ENCODE measurements at regions not wholly inside any gene's neighbourhood (a gene's known extent, or its start where the extent isn't known, plus 50 kb on each side); places are given as distances from the start of the nearest gene placed in this dataset.
A peak's percentile ranks its signal among the peaks of the same experiment; 100 is the strongest.

- TF ChIP-seq ZFP3 (CRISPR knock-in tag; IDR thresholded peaks at IDR 0.05) = no peak
- TF ChIP-seq ESRRG (CRISPR knock-in tag; IDR thresholded peaks at IDR 0.05) = no peak
- no peak for TF ChIP-seq ISL1 (CRISPR knock-in tag; IDR thresholded peaks at IDR 0.05)
- no peak for TF ChIP-seq POU6F1 (CRISPR knock-in tag; IDR thresholded peaks at IDR 0.05; ENCODE audit: borderline replicate concordance, low read depth)
- no peak for TF ChIP-seq TCF4 (CRISPR knock-in tag; IDR thresholded peaks at IDR 0.05; ENCODE audit: borderline replicate concordance)
- TF ChIP-seq ARNTL (CRISPR knock-in tag; IDR thresholded peaks at IDR 0.05; ENCODE audit: borderline replicate concordance, low read depth) = no peak
- TF ChIP-seq ZNF8 (CRISPR knock-in tag; IDR thresholded peaks at IDR 0.05) = no peak
- TF ChIP-seq TOX (CRISPR knock-in tag; IDR thresholded peaks at IDR 0.05; ENCODE audit: borderline replicate concordance) = no peak
- no peak for TF ChIP-seq BACH2 (CRISPR knock-in tag; IDR thresholded peaks at IDR 0.05; ENCODE audit: borderline replicate concordance)
- TF ChIP-seq GLIS3 (CRISPR knock-in tag; IDR thresholded peaks at IDR 0.05) = no peak
- no peak for TF ChIP-seq TSHZ2 (CRISPR knock-in tag; IDR thresholded peaks at IDR 0.05)
- no peak for TF ChIP-seq CSRNP3 (CRISPR knock-in tag; IDR thresholded peaks at IDR 0.05)
- TF ChIP-seq ZNF565 (CRISPR knock-in tag; conservative IDR thresholded peaks at IDR 0.05; ENCODE audit: low read depth) = no peak
- TF ChIP-seq SNAI2 (CRISPR knock-in tag; IDR thresholded peaks at IDR 0.05) = no peak
- no peak for TF ChIP-seq RARB (CRISPR knock-in tag; IDR thresholded peaks at IDR 0.05)
- no peak for TF ChIP-seq ZNF70 (CRISPR knock-in tag; IDR thresholded peaks at IDR 0.05)
- no peak for TF ChIP-seq ZFP30 (CRISPR knock-in tag; IDR thresholded peaks at IDR 0.05)
- TF ChIP-seq OSR1 (CRISPR knock-in tag; IDR thresholded peaks at IDR 0.05) = no peak
- TF ChIP-seq PPARA (CRISPR knock-in tag; IDR thresholded peaks at IDR 0.05; ENCODE audit: borderline replicate concordance) = no peak
- ATAC-seq = no peak
Observed at GRCh38 chr2:238659231-238659630, 188.7 kb upstream of the TWIST2 start.

- TF ChIP-seq ZC3H10 (CRISPR knock-in tag; IDR thresholded peaks at IDR 0.05) (no peak), ZFP30 (CRISPR knock-in tag; IDR thresholded peaks at IDR 0.05) (no peak), ZFP3 (CRISPR knock-in tag; IDR thresholded peaks at IDR 0.05) (no peak), SNAI2 (CRISPR knock-in tag; IDR thresholded peaks at IDR 0.05) (no peak), GLIS3 (CRISPR knock-in tag; IDR thresholded peaks at IDR 0.05) (no peak), ZNF8 (CRISPR knock-in tag; IDR thresholded peaks at IDR 0.05) (no peak), PATZ1 (CRISPR knock-in tag; IDR thresholded peaks at IDR 0.05; ENCODE audit: borderline replicate concordance) (no peak)
- ATAC-seq = no peak
Observed at GRCh38 chr2:238663586-238663985, 184.3 kb upstream of the TWIST2 start.

GRCh38 chr2:238665919-238666318, 182.0 kb upstream of the TWIST2 start:
- ATAC-seq = peak; percentile 59; the same call in 2 of the 3 replicates
- no peak for TF ChIP-seq CSRNP3 (CRISPR knock-in tag; IDR thresholded peaks at IDR 0.05)
- TF ChIP-seq GLIS3 (CRISPR knock-in tag; IDR thresholded peaks at IDR 0.05) = no peak
- TF ChIP-seq SNAI2 (CRISPR knock-in tag; IDR thresholded peaks at IDR 0.05) = no peak
- TF ChIP-seq ZC3H10 (CRISPR knock-in tag; IDR thresholded peaks at IDR 0.05) = no peak
- TF ChIP-seq TSHZ2 (CRISPR knock-in tag; IDR thresholded peaks at IDR 0.05) = no peak
- TF ChIP-seq PATZ1 (CRISPR knock-in tag; IDR thresholded peaks at IDR 0.05; ENCODE audit: borderline replicate concordance) = no peak
- no peak for TF ChIP-seq PPARA (CRISPR knock-in tag; IDR thresholded peaks at IDR 0.05; ENCODE audit: borderline replicate concordance)
- TF ChIP-seq ESRRG (CRISPR knock-in tag; IDR thresholded peaks at IDR 0.05) = no peak
- no peak for TF ChIP-seq RARB (CRISPR knock-in tag; IDR thresholded peaks at IDR 0.05)
- no peak for TF ChIP-seq ZFP30 (CRISPR knock-in tag; IDR thresholded peaks at IDR 0.05)
- TF ChIP-seq ISL1 (CRISPR knock-in tag; IDR thresholded peaks at IDR 0.05) = no peak
